ENCODE measurements at regions not wholly inside any gene's neighbourhood (a gene's known extent, or its start where the extent isn't known, plus 50 kb on each side); places are given as distances from the start of the nearest gene placed in this dataset.

DNA sequence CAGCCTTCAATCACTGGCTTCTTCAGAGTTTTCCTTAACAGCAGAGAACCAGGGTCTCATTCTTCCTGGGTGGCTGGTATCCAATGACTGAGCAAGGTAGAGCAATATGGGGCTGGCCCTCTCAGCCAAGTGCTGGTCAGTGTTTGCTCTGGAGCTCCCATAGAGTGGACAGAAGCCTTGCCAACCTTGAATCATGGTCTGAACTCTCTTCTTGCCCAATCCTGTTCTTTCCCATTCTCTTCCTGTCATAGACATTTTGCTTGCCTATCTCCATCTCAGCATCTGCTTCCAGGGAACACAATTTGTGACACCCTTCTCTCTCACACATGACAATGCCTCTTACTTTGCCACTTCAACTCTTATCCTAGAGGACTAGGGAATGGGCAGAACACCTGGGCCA, 245.6 kb upstream of the PEX5L start:
- Mint-ChIP-seq H3K36me3 (ENCODE audit: low read depth) (no peaks in the 10 kb centered on the region), H3K9me3 (no peaks in the 10 kb centered on the region), H3K4me3 (no peak overlapping the region), H3K27ac (no peak overlapping the region), H3K27me3 (no peaks in the 10 kb centered on the region), H3K4me1 (ENCODE audit: low read depth) (no peaks in the 10 kb centered on the region)
- intact Hi-C loops (cut with micrococcal nuclease) = no loop called here
- POLR2A ChIA-PET = no interaction called here
- DNase-seq (no peak), ATAC-seq (no peak)
- CTCF ChIA-PET = no interaction called here
- TF ChIP-seq, protein P1, sequence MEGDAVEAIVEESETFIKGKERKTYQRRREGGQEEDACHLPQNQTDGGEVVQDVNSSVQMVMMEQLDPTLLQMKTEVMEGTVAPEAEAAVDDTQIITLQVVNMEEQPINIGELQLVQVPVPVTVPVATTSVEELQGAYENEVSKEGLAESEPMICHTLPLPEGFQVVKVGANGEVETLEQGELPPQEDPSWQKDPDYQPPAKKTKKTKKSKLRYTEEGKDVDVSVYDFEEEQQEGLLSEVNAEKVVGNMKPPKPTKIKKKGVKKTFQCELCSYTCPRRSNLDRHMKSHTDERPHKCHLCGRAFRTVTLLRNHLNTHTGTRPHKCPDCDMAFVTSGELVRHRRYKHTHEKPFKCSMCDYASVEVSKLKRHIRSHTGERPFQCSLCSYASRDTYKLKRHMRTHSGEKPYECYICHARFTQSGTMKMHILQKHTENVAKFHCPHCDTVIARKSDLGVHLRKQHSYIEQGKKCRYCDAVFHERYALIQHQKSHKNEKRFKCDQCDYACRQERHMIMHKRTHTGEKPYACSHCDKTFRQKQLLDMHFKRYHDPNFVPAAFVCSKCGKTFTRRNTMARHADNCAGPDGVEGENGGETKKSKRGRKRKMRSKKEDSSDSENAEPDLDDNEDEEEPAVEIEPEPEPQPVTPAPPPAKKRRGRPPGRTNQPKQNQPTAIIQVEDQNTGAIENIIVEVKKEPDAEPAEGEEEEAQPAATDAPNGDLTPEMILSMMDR (IDR thresholded peaks at IDR 0.05) = no peak

DNA sequence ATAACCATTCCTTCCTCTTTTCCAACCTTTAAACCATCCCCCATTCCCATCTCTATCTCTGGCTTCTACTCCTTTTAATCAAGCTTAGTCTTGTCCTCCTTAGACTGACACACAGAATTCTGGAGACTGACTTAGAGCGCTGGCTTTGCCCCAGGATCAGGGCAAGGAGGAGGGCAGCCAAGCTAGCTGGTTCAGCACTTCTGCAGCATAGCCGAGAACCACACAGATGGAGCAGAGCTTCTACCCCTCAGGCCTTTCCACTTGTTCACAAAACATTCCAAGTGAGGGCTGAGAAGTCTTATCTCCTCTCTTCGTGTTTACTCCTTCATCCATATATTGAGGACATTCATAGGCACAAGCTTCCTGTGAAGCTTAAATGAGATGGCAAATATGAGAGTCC, 246.5 kb upstream of the PEX5L start:
- Mint-ChIP-seq H3K4me3 (no peak overlapping the region), H3K27me3 (no peaks in the 10 kb centered on the region), H3K9me3 (no peaks in the 10 kb centered on the region), H3K36me3 (ENCODE audit: low read depth) (no peaks in the 10 kb centered on the region), H3K27ac (no peak overlapping the region), H3K4me1 (ENCODE audit: low read depth) (no peaks in the 10 kb centered on the region)
- POLR2A ChIA-PET = no interaction called here
- TF ChIP-seq, protein P1 (IDR thresholded peaks at IDR 0.05) = no peak
- no peak for ATAC-seq
- CTCF ChIA-PET = no interaction called here
- DNase-seq = no peak
- intact Hi-C loops (cut with micrococcal nuclease) = no loop called here

DNA sequence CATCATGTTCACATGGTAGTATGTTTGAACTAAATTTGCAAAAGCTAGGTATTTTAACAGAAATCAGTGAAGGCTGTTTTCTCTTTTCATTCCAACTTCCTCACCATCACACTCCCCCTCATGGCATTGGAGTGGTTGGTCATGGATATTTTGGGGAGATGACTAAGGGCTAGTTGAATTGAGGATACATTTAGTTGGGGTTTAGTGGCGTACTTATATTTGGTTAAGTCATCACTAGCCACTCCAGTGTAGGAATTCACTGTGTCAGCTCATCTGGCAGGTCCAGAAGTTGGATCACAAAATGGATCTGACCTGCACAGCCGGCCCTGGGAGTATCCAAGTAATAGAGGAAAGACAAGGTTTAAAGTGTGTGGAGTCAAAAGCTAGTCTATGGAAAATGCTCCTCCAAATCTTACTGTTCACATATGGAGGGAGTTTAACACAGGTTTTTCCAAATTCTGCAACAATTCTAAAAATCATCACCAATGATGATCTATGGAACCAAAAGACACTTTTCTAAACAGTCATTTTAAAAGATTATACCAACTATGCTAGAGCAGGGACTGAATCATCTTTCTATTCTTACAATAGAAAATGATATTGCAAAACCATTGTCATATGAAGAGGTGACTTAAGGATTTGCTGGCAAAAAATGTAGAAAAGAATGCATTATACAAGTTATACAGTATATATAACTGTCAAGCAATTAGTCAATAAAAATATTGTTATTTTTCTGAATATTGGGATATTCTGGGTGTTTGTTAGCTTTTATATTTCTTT, 247.8 kb upstream of the PEX5L start:
- TF ChIP-seq, protein P1 (IDR thresholded peaks at IDR 0.05) = no peak
- no peak overlapping the region for H3K4me3 Mint-ChIP-seq
- CTCF ChIA-PET = no interaction called here
- H3K36me3 Mint-ChIP-seq (ENCODE audit: low read depth) = no peaks in the 10 kb centered on the region
- ATAC-seq (no peak), DNase-seq (no peak)
- H3K9me3 Mint-ChIP-seq = no peaks in the 10 kb centered on the region
- POLR2A ChIA-PET = interaction anchor here (0.6 kb wide), 1 partner anchor 663 kb away, joined by 3 read pairs; no protein-coding TSS in a partner anchor
- no peak overlapping the region for H3K27ac Mint-ChIP-seq
- no peaks in the 10 kb centered on the region for H3K4me1 Mint-ChIP-seq (ENCODE audit: low read depth)
- H3K27me3 Mint-ChIP-seq = no peaks in the 10 kb centered on the region
- intact Hi-C loops (cut with micrococcal nuclease) = no loop called here

DNA sequence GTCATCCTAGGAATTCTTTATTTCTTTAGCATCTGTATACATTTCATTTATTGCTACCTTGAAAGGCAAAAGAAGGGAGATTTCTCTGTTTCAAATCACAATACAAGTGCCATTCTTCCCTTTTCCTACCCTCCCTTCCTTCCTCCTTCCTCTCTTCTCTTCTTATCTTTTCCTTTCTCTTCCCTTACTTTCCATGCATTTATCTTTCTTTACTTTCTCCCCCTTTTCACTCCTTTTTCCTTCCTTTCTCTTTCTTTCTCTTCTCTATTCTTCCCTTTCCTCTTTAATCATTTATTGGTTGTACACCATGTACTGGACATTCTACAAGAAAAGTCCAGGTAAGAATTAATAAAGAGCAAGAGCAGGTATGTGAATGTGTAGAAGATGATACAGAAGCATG, 251.0 kb upstream of the PEX5L start:
- POLR2A ChIA-PET = no interaction called here
- no peak overlapping the region for H3K27ac Mint-ChIP-seq
- H3K27me3 Mint-ChIP-seq = no peaks in the 10 kb centered on the region
- CTCF ChIA-PET = no interaction called here
- DNase-seq (no peak), ATAC-seq (no peak)
- no peaks in the 10 kb centered on the region for H3K36me3 Mint-ChIP-seq (ENCODE audit: low read depth)
- TF ChIP-seq, protein P1 (IDR thresholded peaks at IDR 0.05) = no peak
- H3K4me1 Mint-ChIP-seq (ENCODE audit: low read depth) = no peaks in the 10 kb centered on the region
- no peaks in the 10 kb centered on the region for H3K9me3 Mint-ChIP-seq
- H3K4me3 Mint-ChIP-seq = no peak overlapping the region
- intact Hi-C loops (cut with micrococcal nuclease) = no loop called here

DNA sequence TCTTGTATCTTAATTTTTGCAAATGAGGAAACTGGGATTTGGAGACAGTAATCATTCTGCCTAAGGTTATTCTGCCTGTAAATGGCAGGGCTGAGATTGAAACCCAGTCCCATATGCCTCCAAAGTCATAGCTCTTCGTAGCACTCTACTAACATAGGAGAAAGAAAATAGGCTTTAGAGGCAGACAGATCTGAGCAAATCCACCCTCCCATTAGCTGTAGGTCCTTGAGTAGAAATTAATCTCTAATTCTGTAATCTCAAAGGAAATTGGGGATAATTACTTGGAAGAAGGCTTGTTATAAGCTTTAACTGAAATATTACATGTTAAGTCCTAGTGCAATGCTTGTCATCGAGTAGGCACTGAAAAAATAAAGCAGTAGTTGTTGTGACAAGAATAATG, 252.1 kb upstream of the PEX5L start:
- no peak overlapping the region for H3K27ac Mint-ChIP-seq
- intact Hi-C loops (cut with micrococcal nuclease) = no loop called here
- ChIA-PET CTCF (no interaction called here), POLR2A (no interaction called here)
- DNase-seq (no peak), ATAC-seq (no peak)
- no peaks in the 10 kb centered on the region for H3K9me3 Mint-ChIP-seq
- no peaks in the 10 kb centered on the region for H3K4me1 Mint-ChIP-seq (ENCODE audit: low read depth)
- no peaks in the 10 kb centered on the region for H3K27me3 Mint-ChIP-seq
- no peak overlapping the region for H3K4me3 Mint-ChIP-seq
- H3K36me3 Mint-ChIP-seq (ENCODE audit: low read depth) = no peaks in the 10 kb centered on the region
- TF ChIP-seq, protein P1 (IDR thresholded peaks at IDR 0.05) = no peak
